GM19467 (cell line): ENCODE measurements at regions not wholly inside any gene's neighbourhood (a gene's known extent, or its start where the extent isn't known, plus 50 kb on each side); places are given as distances from the start of the nearest gene placed in this dataset.
A peak's percentile ranks its signal among the peaks of the same experiment; 100 is the strongest.
"Not testable (repeated sequence)": the region's sequence is repeated elsewhere in the genome, so short reads cannot be mapped to it uniquely, and the experiment has no call there.

Source experiments
- ATAC-seq: cut with Tn5 transposase; IDR thresholded peaks from one replicate; pipeline ENCODE4 v1.9.1; 2021; ENCODE audit warnings: mild to moderate bottlenecking, moderate library complexity; ENCODE audit not compliant: unreplicated experiment

GRCh38 chr6:130494729-130495128, 128.9 kb downstream of the TMEM200A start:
- ATAC-seq: no peak

DNA sequence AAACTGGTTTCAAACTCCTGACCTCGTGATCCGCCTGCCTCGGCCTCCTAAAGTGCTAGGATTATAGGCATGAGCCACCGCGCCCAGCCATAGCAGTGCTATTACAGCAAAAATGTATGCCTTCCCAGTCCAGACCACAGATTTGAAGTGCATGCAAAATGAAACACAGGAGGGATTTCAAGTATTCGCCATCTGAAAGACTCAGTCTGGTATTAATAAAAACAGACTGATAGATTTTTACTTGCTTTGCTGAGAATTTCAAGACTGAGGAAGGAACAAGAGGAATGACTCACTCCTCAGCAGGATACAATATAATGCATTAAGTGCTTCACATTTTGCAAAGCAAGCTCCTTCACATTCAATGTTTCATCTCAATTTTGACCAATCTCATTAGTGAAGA, 134.9 kb downstream of the TMEM200A start:
- ATAC-seq: no peak

- ATAC-seq: no peak
These were observed 137.3 kb downstream of the TMEM200A start for GRCh38 chr6:130503146-130503545.

DNA sequence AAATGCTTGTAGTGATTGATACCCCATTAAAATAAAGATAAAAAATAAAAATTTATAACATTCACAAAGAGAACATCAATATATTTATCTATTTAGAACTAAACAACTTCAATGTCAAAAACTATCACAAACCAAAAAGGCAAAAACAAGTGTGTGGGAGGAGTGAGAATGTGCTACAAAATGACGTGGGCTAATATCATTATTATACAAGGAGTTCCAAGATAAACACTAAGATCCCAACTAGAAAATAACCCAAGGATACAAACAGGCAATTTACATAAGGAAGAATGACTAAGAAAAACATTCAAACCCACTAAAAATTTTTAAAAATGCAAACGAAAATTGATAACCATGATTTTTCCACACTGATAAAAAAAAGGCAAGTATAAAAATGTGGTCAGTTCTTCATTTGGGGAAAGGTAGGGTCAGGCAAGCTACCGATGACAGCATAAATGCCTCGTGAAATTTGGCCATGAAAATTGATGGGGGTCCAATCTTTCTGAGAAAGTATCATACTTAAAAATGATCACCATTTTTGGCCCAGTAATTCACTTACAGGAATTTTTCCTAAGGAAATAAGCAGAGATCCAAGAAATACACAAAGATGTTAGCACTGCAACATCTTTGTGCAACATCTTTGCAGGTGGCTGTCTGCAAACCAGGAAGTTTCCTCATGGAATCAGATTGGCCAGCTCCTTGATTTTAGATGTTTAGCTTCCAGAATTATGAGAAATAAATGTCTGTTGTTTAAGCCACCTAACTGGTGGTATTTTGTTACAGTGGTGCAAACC, 140.2 kb downstream of the TMEM200A start:
- no peak for ATAC-seq

DNA sequence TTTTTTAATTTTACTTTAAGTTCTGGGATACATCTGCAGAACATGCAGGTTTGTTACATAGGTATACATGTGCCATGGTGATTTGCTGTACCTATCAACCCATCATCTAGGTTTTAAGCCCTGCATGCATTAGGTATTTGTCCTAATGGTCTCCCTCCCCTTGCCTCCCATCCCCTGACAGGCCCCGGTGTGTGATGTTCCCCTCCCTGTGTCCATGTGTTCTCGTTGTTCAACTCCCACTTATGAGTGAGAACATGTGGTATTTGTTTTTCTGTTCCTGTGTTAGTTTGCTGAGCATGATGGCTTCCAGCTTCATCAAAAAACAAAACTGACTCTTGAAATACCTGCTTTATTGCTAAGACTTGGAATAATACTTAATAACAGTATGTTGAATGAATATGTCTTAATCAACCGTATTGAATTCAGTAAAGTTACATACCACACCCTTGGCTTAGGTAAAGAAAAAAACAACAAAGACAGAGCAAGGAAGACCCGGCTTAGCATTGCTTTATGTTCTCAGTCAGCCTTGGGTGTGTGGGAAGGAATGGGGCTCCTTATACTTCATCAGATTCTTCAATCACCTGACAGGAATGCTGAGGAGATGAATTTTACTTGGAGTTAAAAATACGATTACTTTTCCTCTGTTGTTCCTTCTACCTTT, 141.3 kb downstream of the TMEM200A start:
- not testable (repeated sequence) for ATAC-seq

DNA sequence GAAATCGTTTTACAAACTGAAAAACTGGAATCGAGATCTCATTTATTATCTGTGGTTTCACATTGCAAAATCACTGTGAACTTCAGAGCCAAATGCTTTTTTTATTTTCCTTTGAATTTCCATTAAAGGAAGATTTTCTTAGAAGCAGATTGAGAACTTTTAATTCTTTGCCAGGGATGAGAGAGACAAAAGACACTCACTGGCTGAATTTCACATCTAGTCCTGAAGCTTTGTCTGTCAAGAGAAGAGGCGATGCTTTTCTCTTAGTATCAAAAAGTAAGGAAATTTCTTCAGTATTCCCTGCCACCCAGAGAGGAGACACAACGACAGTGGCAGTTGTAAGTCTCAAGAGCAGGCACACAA, 141.8 kb downstream of the TMEM200A start:
- ATAC-seq: no peak

DNA sequence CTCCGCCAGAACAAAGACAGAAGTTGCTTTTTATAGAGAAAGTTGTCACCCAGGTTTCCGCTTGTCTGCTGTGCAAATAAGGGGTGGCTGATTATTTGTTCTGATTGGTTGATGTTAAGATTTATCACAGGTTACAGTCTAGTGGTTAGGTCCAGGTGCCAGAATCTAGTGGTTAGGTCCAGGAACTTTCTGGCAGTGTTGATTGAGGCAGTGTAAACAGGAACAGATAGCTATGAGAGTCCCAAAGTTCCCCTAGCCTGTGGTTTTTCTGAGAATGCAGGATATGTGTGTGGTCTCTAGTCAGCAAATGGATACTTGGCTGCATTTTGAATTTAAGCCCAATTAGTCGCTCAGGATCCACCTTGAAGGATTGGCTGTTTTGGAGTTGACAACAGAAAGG, 148.0 kb downstream of the TMEM200A start:
- ATAC-seq: peak; percentile 62

GRCh38 chr6:130514712-130515111, 148.9 kb downstream of the TMEM200A start:
- ATAC-seq: no peak

- no peak for ATAC-seq
These were observed 149.5 kb downstream of the TMEM200A start for GRCh38 chr6:130515306-130515705.

DNA sequence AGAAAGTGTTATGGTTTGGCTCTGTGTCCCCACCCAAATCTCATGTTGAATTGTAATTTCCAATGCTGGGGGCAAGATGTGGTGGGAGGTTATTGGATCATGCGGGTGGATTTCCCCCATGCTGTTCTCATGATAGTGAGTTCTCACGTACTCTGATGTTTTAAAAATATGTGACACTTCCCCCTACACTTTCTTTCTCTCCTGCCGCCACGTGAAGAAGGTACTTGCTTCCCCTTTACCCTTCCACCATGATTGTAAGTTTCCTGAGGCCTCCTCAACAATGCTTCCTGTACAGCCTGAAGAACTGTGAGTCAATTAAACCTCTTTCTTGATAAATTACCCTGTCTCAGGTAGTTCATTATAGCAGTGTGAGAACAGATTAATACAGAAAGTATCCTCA, 150.8 kb downstream of the TMEM200A start:
- no peak for ATAC-seq

- ATAC-seq: peak; percentile 52
These were observed 151.7 kb downstream of the TMEM200A start for GRCh38 chr6:130517444-130517931.

- no peak for ATAC-seq
These were observed 152.8 kb downstream of the TMEM200A start for GRCh38 chr6:130518588-130518987.

- no peak for ATAC-seq
These were observed 154.4 kb downstream of the TMEM200A start for GRCh38 chr6:130520221-130520620.

DNA sequence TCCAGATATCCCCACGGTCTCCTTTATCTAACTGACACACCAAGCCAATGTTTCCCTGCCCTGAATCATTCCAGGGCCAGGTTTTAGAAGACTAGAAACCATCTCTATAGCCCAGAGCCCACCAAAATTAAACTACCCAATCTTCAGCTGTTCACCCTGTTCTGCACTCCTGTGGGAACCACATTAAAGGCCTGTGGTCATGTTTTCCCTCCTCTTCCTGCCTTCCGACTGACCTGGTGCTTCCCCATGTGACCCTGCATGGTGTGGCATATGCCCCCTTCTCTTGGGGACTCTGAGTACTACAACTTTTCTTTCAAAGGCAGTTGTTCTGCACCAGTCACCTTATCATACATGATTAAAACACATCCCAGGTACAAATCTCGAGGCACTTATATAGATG, 155.0 kb downstream of the TMEM200A start:
- no peak for ATAC-seq

- ATAC-seq: no peak
These were observed 158.7 kb downstream of the TMEM200A start for GRCh38 chr6:130524552-130524951.

GRCh38 chr6:130525408-130525807, 159.6 kb downstream of the TMEM200A start:
- ATAC-seq: peak; percentile 59

DNA sequence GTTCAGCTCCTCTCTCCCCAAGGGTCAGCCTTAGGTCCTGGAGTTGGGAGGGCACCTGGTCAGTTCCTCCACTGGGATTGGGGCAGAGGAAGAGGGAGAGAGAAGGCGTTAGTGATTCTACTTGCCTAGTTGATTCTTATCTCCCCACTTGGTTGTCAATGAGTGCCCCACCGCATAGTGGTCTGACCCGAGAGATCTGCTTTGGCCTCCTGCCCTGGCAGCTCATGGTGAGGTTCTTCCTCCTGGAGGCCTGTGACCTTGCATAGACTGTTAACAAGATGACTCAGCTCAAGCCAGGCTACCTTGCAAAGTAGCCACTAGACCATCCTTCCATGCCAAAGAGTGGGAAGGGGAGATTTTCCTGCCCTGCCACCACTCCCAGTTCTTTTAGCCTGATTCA, 160.6 kb downstream of the TMEM200A start:
- ATAC-seq: no peak

- no peak for ATAC-seq
These were observed 161.4 kb downstream of the TMEM200A start for GRCh38 chr6:130527173-130527572.

DNA sequence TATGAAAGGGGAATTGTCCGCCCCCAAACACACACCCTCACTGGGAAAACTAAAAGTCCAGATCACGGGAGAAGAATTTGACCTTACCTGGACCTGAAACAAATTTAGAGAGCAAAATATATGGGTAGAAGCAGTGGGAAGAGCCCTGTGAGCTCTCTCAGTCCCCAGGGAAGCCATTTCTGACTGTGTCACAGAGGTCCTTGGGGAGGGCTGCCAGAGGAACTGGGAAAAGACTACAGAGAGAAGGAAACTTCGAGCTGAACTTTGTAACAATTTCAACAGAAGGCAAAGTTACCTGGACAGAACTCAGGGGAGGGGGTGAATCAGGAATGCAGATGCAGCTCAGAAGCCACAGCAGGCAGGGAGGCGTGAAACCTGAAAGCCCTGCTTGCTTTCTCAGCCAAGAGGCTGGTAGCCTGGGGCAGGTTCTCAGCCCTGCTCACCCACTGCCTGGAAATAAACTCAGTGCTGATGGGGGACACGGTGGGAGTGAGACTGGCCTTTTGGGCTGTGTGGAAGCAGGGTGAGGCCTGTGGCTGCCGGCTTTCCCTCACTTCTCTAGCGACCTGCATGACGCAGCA, 163.8 kb downstream of the TMEM200A start:
- ATAC-seq: no peak

GRCh38 chr6:130534627-130535026, 168.8 kb downstream of the TMEM200A start:
- ATAC-seq: no peak

GRCh38 chr6:130535242-130535641, 169.4 kb downstream of the TMEM200A start:
- ATAC-seq: no peak

- no peak for ATAC-seq
These were observed 171.6 kb downstream of the TMEM200A start for GRCh38 chr6:130537447-130537846.
